Fibroblast of the aortic adventitia (primary cell): ENCODE measurements at regions not wholly inside any gene's neighbourhood (a gene's known extent, or its start where the extent isn't known, plus 50 kb on each side); places are given as distances from the start of the nearest gene placed in this dataset.
"Not testable (repeated sequence)": the region's sequence is repeated elsewhere in the genome, so short reads cannot be mapped to it uniquely, and the experiment has no call there.

Source experiments
- DNase-seq: peaks from one replicate; pipeline ENCODE4 v3.0.0-alpha.2; 2010; ENCODE audit warnings: low read depth
- H3K4me3 ChIP-seq: 2 replicates; pipeline ENCODE4 v1.5.1; 2011; ENCODE audit warnings: low read depth, mild to moderate bottlenecking, control low read depth, low read length, moderate library complexity
- CTCF ChIP-seq: IDR thresholded peaks from 2 replicates; pipeline ENCODE4 v1.5.1; 2011; ENCODE audit warnings: mild to moderate bottlenecking, low read length, control low read depth, inconsistent platforms; ENCODE audit not compliant: insufficient read depth

GRCh38 chr21:20163167-20163566 lies 835.0 kb upstream of the NCAM2 start:
- no peak for DNase-seq
- TF ChIP-seq CTCF: no peak

GRCh38 chr21:20167059-20167458 lies 831.1 kb upstream of the NCAM2 start:
- DNase-seq: no peak
- TF ChIP-seq CTCF: no peak
- no peak overlapping the region for H3K4me3 ChIP-seq

More at GRCh38 chr21:20163167-20163566, 835.0 kb upstream of the NCAM2 start:
- no peak overlapping the region for H3K4me3 ChIP-seq

DNA sequence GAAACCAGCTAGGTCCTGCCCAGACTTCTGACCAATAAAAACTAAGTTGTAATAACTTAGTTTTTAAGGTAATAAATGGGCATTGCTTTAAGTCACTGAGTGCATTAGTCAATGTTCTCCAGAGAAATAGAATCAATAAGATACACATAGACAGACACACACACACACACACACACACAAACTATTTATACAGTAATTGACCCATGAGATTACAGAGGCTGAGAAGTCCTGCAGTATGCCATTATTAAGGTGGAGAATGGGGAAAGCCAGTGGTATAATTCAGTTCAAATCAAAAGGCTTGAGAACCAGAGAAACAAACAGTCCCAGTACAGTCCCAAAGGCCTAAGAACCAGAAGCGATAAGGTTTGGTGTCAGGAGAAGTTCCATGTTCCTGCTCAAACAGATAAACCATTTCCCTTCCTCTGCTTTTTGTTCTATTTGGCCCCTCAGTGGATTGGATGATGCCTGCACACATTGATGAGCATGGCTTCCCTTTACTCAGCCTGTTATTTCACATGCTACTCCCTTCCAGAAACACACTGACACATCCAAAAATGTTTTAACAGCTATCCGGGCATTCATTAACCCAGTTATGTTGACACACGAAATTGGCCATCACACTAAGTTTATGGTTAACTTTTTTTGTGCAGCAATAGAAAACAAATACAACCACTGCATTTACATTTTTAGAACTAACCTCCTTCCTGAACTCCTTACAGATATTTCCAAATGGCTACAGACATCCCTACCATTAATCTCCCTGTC lies 828.2 kb upstream of the NCAM2 start:
- DNase-seq: no peak
- TF ChIP-seq CTCF: no peak
- no peak overlapping the region for H3K4me3 ChIP-seq

GRCh38 chr21:20186186-20186585 lies 812.0 kb upstream of the NCAM2 start:
- no peak for DNase-seq
- TF ChIP-seq CTCF: no peak
- no peak overlapping the region for H3K4me3 ChIP-seq

- no peak for TF ChIP-seq CTCF
- no peak overlapping the region for H3K4me3 ChIP-seq
- DNase-seq: no peak
Measured at GRCh38 chr21:20187028-20187427, 811.2 kb upstream of the NCAM2 start.

DNA sequence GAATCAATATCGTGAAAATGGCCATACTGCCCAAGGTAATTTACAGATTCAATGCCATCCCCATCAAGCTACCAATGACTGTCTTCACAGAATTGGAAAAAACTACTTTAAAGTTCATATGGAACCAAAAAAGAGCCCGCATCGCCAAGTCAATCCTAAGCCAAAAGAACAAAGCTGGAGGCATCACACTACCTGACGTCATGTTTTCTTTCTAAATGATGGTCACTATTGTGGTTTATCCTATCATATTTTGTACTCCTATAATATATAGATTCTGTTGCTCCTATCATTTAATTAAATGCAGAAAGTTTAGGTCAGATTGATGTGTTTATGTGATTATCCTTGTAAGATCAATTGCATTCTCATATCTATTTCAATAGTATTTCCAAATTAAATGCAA lies 796.9 kb upstream of the NCAM2 start:
- not testable (repeated sequence) for DNase-seq

DNA sequence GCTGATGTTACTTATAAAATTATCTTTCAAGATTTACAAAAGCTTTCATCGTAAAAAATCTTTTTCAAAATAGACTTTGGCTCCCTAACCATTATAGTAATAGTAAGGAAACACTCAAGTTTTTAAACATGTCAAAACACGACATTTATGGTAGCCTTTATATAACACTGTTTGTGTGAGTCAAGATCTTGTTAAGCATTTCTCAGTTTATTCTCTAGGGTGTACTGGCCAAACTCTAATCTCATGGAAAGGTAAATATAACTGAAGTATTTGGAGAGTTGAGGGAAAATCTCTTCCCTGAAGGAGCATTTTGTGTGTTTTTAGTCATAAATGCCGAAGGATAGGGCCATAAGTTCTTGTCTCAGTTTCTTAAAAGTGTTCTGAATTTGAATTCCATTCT lies 790.9 kb upstream of the NCAM2 start:
- no peak for TF ChIP-seq CTCF
- DNase-seq: no peak
- no peak overlapping the region for H3K4me3 ChIP-seq

More for the DNA sequence above, 796.9 kb upstream of the NCAM2 start:
- H3K4me3 ChIP-seq: not testable (repeated sequence)
